Stimulated activated CD8-positive, alpha-beta memory T cell treated with anti-CD3 and anti-CD28 coated beads, Interleukin-12 subunit alpha, Interleukin-12 subunit beta, amount 100 ng/mL, for 4 hours (primary cell): ENCODE measurements at regions not wholly inside any gene's neighbourhood (a gene's known extent, or its start where the extent isn't known, plus 50 kb on each side); places are given as distances from the start of the nearest gene placed in this dataset.
A peak's percentile ranks its signal among the peaks of the same experiment; 100 is the strongest.
"Not testable (repeated sequence)": the region's sequence is repeated elsewhere in the genome, so short reads cannot be mapped to it uniquely, and the experiment has no call there.

Experiments
- DNase-seq: peaks from one replicate; pipeline ENCODE4 v3.0.0-alpha.2; 2020; ENCODE audit warnings: low read depth

DNA sequence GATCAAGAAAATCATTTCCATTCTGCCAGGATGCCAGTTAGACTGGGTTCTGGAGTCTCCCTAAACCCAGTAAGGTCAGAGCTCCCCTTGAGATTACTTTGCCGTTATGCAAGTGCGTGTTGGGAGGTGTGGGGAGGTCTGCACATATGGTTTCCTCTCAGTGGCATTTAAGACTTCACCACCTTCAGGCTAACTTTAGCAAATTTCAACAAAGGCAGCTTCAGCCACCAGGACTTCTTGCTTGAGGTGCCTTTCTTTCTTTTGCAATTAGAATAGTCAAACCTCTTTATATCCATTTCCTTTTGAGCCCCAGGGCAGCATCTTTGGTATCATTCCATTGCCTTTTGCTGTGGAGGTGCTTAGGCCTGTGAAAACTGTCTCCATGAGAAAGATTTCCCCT, 117.2 kb upstream of the CCND2 start:
- DNase-seq, result no peak

- no peak for DNase-seq
These were observed 118.8 kb upstream of the CCND2 start for GRCh38 chr12:4154672-4155225.

DNA sequence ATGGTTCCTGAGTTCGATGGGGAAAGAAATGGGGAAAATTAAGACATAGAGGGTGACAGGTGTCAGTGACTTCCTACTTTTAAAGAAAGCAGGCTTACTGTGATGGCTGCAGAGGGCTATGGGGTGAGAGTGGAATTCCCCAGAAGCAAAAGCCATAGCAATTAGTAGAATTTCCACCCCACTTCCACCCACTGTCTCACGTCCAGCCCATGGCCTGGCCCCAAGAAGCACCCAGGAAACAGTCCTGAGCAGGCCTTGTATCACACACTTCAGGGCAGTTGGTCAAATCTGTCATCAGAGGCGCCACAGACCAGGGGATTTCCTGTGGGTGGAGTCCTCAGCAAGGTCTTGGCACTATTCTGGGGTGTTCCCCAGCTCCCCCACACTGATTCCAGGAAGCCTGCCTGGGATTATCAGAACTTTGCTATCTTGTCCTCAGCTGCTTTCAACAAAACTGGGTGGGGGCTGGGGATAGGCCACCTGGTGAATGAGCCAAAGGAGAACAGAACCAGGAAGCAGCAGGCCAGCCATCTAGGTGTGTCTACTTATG, 120.1 kb upstream of the CCND2 start:
- peak; percentile 32 for DNase-seq

DNA sequence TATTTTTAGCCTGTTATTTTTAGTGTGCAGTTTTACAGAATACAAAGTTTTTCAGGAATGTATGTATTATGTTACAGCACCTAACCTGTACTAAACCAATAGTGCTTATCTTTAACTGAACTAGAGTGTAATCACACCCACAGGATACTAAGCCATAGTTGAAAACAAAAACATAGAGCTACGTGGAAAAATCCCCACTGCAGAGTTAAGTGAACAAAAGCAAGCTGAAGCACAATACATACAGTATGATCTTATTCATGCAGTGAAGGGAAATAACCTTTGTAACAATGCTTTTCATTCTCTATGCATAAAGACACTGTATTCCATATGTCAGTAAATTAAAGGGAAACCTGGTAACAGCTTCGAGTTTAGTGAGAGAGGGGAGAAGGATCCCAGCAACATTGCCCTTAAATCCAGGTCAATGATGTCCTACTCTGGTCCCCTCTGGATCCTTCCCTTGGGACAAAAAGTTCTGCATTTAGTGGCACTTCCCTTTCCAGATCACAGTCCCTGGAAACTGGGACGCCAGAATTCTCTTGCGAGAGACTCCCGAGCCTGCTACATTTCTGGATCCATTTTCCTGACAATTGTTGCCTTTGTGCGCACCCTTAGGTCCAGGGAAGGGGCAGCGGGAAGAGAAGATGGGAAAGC, 121.3 kb upstream of the CCND2 start:
- DNase-seq, result no peak

GRCh38 chr12:4151362-4152121, 122.0 kb upstream of the CCND2 start:
- no peak for DNase-seq

GRCh38 chr12:4150355-4150754, 123.2 kb upstream of the CCND2 start:
- DNase-seq, result not testable (repeated sequence)

GRCh38 chr12:4148418-4149056, 125.0 kb upstream of the CCND2 start:
- peak; percentile 29 for DNase-seq

DNA sequence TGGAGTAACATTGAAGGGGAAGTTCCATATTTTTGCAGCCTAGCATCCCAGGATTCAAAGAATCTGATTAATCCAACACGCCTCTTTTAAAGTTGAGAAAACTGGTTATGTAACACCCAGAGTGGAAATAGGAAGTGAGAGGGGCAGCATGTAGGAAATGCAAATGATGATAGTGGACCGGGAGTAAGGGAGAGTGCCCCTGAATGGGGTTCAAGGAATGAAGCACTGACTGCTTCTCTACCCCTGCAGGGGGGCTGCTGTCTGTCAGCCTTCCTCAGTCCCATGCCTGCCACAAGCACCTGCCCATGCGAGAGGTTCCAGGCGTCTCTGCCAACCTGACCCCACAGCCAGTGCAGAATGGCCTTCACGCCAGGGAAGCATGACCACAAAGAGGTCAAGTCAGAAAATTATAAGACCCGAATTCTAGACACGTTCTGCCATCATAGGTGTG, 126.5 kb upstream of the CCND2 start:
- no peak for DNase-seq

DNA sequence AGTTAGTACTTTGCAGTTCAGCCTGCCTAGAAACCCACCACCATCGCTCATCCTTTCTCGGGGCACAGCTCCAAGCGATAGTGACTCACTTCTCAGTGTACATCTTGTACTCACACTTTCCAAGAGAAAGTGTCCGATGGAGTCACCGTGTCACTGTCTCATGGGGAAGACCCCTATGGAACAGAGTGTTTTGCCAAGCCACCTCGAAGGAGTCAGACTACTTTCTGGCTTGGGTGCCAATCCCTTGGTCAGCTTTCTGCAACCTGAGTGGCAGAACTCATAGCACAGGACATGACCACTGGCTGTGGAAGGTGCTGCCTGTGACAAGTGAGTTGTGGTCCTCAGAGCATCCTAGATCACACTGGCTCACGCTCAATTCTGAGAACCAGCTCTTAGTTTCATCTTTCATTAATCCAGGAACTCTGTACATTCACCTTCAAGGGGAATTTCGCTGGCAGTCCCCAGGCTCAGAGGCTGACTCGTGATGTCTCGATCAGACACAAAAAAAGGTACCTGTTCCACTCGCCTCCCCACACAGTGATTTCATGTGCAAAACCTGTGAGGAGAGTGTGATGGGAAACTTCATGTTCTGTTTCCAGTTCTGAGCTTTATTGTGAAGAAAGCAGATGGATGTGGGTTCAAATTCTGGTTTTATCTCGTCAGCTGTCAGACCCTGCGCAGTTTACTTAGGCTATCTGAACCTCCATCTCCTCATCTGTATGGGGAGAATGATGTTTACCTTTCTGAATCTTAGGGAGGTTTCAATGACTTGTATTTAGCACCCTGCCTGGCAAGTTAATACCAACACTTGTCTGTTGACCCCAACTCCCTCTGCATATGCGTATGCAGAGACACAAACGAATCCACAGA, 127.3 kb upstream of the CCND2 start:
- peak; percentile 13 for DNase-seq

GRCh38 chr12:4144676-4145075, 128.9 kb upstream of the CCND2 start:
- no peak for DNase-seq

GRCh38 chr12:4143896-4144295, 129.7 kb upstream of the CCND2 start:
- DNase-seq, result no peak

DNA sequence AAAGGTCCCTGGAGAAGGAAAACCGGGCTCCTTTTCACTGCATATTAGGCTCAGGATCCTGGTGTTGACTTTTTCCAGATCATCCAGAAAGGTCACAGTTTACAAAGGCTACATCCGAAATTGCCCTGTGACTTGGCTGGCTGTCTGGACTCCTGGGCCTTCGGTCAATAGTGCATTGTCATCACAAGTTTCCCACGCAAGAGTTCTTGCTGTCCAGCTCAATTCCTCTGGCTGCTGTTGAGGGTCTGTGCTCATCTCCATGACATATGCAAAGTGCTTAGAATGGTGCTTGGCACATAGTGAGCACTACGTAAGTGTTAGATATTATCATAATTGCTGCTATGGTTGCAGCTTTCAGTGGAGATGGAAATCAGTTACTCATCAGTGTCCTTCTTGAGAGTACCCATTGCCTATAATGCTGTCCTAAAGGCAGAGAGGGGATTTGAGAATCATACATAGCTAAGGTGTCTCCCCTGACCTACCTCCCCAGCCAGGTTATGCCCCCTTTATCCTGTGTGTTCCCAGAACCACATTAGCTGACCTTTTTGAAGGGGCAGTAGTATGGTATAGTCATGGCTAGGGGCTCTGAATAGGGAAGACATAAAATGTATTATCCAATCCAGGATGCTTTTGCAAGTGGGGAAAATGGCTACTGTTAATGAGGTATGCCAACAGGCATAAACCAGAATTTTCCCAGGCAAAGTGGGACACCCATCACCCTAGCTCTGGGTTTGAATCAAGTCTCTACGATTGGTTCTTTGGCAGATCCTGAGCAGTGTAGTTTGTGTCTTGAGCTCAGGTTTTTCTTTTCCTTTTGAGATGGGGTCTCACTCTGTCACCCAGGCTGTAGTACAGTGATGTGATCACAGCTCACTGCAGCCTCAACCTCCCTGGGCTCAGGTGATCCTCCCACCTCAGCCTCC, 132.0 kb upstream of the CCND2 start:
- no peak for DNase-seq

DNA sequence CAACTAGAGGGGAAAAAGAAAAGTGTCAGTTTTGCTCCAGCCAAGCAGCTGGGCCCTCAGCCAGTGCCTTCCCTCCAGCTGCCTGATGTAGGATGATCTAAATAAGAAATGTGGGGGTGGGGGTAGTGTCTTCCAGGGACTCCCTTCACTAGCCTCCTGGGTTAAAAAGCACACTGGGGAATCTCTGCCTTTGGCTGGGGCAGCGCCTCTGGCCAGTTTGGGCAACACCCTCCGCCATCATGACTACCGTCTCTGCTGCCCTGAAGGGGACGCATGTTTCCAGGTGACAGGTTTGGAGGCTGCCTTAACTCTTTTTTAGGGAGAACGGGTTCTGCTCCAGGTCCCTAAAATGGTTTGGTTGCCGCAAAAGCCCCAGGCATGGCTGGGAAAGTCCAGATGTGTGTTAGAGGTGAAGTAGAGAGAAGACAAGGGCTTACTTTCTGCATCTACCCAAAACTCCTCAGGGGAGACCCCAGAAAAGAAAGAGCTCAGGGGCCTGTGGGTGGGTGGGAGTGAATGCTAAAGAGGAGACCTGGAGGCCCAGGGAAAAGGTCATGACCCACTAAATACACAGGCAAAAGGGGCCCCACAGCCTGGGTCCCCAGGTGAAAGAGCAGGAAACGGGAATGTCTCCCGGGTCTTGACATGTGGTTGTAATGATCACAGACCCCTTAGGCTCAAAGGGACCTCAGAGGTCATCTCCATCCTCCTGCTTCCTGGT, 132.8 kb upstream of the CCND2 start:
- DNase-seq, result no peak

GRCh38 chr12:4139191-4139590, 134.4 kb upstream of the CCND2 start:
- no peak for DNase-seq

GRCh38 chr12:4138532-4138931, 135.0 kb upstream of the CCND2 start:
- not testable (repeated sequence) for DNase-seq

DNA sequence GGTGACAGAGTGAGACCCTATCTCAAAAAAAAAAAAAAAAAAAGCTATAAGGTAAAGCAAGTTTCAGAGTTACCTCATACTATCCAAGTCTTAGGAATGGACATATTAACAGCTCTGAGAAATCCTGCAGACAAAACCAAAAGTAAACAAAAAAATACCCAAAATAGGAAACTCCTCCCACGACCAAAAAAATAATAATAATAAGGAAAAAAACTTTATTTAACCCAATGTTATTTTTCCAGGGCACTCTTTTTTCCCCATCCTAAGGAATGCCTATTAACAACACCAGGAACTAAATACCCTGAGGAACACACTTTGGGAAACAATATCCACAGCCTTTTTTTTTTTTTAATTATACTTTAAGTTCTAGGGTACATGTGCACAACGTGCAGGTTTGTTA, 135.5 kb upstream of the CCND2 start:
- no peak for DNase-seq

- no peak for DNase-seq
These were observed 136.1 kb upstream of the CCND2 start for GRCh38 chr12:4137441-4137840.

GRCh38 chr12:4137015-4137414, 136.5 kb upstream of the CCND2 start:
- DNase-seq, result no peak

DNA sequence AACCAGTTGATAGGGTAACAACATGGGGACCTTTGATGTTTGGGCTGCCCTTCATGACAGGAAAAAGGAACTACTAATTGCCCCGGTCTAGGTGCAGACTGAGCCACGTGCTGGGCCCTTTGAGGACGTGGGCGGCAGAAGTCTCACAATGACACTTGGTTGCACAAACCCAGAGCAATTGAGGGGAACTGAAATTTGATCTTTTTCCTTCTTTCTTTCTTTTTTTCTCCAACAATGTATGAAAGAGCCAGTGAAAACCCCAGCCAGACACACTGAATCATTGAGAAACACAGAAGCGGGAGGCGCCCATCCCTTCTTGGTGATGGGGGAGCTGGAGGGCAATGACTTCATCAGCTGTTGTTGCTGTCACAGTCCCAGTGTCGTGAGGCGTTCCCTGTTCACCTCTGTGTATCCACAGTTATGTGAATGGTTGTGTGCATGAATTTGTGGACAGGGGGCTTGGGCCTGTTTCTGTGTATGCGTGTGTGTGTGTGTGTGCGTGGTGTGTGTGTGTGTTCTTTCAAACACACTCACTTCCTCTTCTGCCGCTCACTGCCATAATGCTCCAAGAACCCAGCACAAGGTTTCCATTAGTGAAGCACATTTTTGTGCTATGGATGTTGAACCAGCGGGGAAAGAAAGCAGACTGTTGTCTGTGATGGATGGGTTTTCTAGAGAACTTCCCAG, 137.5 kb upstream of the CCND2 start:
- no peak for DNase-seq
